ENCODE measurements at regions not wholly inside any gene's neighbourhood (a gene's known extent, or its start where the extent isn't known, plus 50 kb on each side); places are given as distances from the start of the nearest gene placed in this dataset.

DNA sequence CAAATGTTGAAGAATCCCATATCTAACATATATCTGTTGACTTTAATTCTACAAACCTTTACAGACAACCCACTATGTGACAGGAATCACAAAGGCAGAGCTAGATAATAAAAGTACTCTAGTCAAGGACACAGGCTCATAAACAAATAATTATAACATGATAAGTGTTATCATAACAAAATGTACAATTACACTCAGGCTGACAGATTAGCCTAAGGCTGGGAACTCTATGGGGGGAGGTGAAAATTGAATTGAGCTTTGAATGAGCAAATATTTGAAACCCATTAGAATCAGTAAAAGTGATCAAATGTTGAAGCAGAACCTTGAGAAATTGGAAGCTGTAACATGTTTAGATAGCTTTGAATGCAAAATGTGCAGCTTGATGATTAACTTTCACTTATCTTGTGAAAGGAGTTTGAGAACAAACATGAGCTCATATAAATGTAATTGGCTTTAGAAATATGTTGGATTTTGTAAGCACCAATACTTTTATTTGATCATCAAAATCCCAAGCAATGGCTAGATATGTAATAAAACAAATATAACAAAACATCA lies 970.2 kb downstream of the SORCS3 start:
- H3K4me3 ChIP-seq (ENCODE audit: control extremely low read depth in 1 of 5, extremely low read depth in 1 of 5, insufficient read depth in 1 of 5, low read depth in 2 of 5, low read length in 4 of 5) = no peak overlapping the region
- TF ChIP-seq EZH2 (IDR thresholded peaks at IDR 0.05; ENCODE audit: borderline replicate concordance, insufficient read depth, low read depth, low read length, poor library complexity, severe bottlenecking) = no peak
- TF ChIP-seq, protein P1, sequence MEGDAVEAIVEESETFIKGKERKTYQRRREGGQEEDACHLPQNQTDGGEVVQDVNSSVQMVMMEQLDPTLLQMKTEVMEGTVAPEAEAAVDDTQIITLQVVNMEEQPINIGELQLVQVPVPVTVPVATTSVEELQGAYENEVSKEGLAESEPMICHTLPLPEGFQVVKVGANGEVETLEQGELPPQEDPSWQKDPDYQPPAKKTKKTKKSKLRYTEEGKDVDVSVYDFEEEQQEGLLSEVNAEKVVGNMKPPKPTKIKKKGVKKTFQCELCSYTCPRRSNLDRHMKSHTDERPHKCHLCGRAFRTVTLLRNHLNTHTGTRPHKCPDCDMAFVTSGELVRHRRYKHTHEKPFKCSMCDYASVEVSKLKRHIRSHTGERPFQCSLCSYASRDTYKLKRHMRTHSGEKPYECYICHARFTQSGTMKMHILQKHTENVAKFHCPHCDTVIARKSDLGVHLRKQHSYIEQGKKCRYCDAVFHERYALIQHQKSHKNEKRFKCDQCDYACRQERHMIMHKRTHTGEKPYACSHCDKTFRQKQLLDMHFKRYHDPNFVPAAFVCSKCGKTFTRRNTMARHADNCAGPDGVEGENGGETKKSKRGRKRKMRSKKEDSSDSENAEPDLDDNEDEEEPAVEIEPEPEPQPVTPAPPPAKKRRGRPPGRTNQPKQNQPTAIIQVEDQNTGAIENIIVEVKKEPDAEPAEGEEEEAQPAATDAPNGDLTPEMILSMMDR (IDR thresholded peaks at IDR 0.05) = no peak
- no peaks in the 10 kb centered on the region for H3K9me3 ChIP-seq (ENCODE audit: control extremely low read depth in 1 of 3, control insufficient read depth in 2 of 3, insufficient read depth in 1 of 3, low read length in 2 of 3)
- no peak for DNase-seq
- H3K27me3 Mint-ChIP-seq = no peaks in the 10 kb centered on the region
- no peak overlapping the region for H3K9ac ChIP-seq (ENCODE audit: low read length)
- H3K79me2 ChIP-seq (ENCODE audit: control insufficient read depth, insufficient read depth, low read length) = no peaks in the 10 kb centered on the region
- POLR2A ChIA-PET = no interaction called here
- ATAC-seq (ENCODE audit: low read depth) = no peak
- CTCF ChIA-PET = no interaction called here
- H3K27me3 ChIP-seq (replicated peaks in 1 of 4; ENCODE audit: control extremely low read depth in 1 of 4, control insufficient read depth in 3 of 4, insufficient read depth in 4 of 4, low read length in 3 of 4) = no peaks in the 10 kb centered on the region
- H3K4me3 Mint-ChIP-seq = no peak overlapping the region
- H3K27ac ChIP-seq (ENCODE audit: low read length in 2 of 2) = no peak overlapping the region
- H2AFZ ChIP-seq (ENCODE audit: insufficient read depth, low read depth, low read length, poor library complexity, severe bottlenecking) = no peak overlapping the region
- no peaks in the 10 kb centered on the region for H3K9me3 Mint-ChIP-seq (ENCODE audit: insufficient read depth)
- intact Hi-C loops (cut with micrococcal nuclease) = no loop called here
- H3K36me3 ChIP-seq (replicated peaks in 1 of 2; ENCODE audit: control extremely low read depth in 1 of 2, control insufficient read depth in 1 of 2, extremely low read depth in 1 of 2, insufficient read depth in 2 of 2, low read length in 1 of 2) = no peaks in the 10 kb centered on the region
- H3K4me1 ChIP-seq (ENCODE audit: control insufficient read depth in 2 of 2, insufficient read depth in 2 of 2, low read length in 2 of 2) = no peaks in the 10 kb centered on the region
- H4K20me1 ChIP-seq (ENCODE audit: control insufficient read depth, insufficient read depth, low read length, poor library complexity, severe bottlenecking) = no peaks in the 10 kb centered on the region
- no peak overlapping the region for H3K4me2 ChIP-seq (replicated peaks; ENCODE audit: low read depth, low read length, poor library complexity, severe bottlenecking)
- H3K4me1 Mint-ChIP-seq = no peaks in the 10 kb centered on the region
- H3K27ac Mint-ChIP-seq = no peak overlapping the region

DNA sequence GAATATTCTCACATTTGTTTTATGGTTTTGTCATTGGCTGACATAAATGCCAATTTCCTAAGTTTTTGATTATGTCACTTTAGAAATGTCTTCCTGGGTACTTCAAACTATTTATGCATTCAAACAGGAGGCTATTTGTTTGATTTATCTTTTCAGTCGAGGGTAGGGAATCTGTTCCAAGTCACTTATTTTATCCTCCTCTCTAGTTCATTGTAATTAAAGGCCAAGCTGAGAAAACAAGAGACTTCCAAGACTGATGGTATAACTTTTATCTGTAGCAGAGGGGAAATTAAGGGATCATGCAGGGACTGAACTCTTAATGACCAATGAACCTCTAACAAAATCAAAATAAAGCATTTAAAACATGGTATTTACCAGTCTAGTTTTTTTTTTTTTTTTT lies 968.4 kb downstream of the SORCS3 start:
- intact Hi-C loops (cut with micrococcal nuclease) = no loop called here

More for the DNA sequence above, 968.4 kb downstream of the SORCS3 start:
- no peak overlapping the region for H3K27ac Mint-ChIP-seq
- H3K4me3 ChIP-seq (ENCODE audit: control extremely low read depth in 1 of 5, extremely low read depth in 1 of 5, insufficient read depth in 1 of 5, low read depth in 2 of 5, low read length in 4 of 5) = no peak overlapping the region
- H3K4me1 Mint-ChIP-seq = no peaks in the 10 kb centered on the region
- H3K9me3 ChIP-seq (ENCODE audit: control extremely low read depth in 1 of 3, control insufficient read depth in 2 of 3, insufficient read depth in 1 of 3, low read length in 2 of 3) = no peaks in the 10 kb centered on the region
- no peak overlapping the region for H3K4me2 ChIP-seq (replicated peaks; ENCODE audit: low read depth, low read length, poor library complexity, severe bottlenecking)
- H2AFZ ChIP-seq (ENCODE audit: insufficient read depth, low read depth, low read length, poor library complexity, severe bottlenecking) = no peak overlapping the region
- H3K4me3 Mint-ChIP-seq = no peak overlapping the region
- H3K79me2 ChIP-seq (ENCODE audit: control insufficient read depth, insufficient read depth, low read length) = no peaks in the 10 kb centered on the region
- ATAC-seq (ENCODE audit: low read depth) (no peak), DNase-seq (no peak)
- H3K36me3 ChIP-seq (replicated peaks in 1 of 2; ENCODE audit: control extremely low read depth in 1 of 2, control insufficient read depth in 1 of 2, extremely low read depth in 1 of 2, insufficient read depth in 2 of 2, low read length in 1 of 2) = no peaks in the 10 kb centered on the region
- no peaks in the 10 kb centered on the region for H3K27me3 Mint-ChIP-seq
- H3K27me3 ChIP-seq (replicated peaks in 1 of 4; ENCODE audit: control extremely low read depth in 1 of 4, control insufficient read depth in 3 of 4, insufficient read depth in 4 of 4, low read length in 3 of 4) = no peaks in the 10 kb centered on the region
- no peak overlapping the region for H3K9ac ChIP-seq (ENCODE audit: low read length)
- H3K9me3 Mint-ChIP-seq (ENCODE audit: insufficient read depth) = no peaks in the 10 kb centered on the region
- H3K4me1 ChIP-seq (ENCODE audit: control insufficient read depth in 2 of 2, insufficient read depth in 2 of 2, low read length in 2 of 2) = no peaks in the 10 kb centered on the region
- TF ChIP-seq, protein P1 (IDR thresholded peaks at IDR 0.05) = no peak
- TF ChIP-seq EZH2 (IDR thresholded peaks at IDR 0.05; ENCODE audit: borderline replicate concordance, insufficient read depth, low read depth, low read length, poor library complexity, severe bottlenecking) = no peak
- no peaks in the 10 kb centered on the region for H4K20me1 ChIP-seq (ENCODE audit: control insufficient read depth, insufficient read depth, low read length, poor library complexity, severe bottlenecking)
- WGBS (ENCODE audit: insufficient coverage) = no CpG with 5 or more reads among the region's 1 CpG
- CTCF ChIA-PET = no interaction called here
- H3K27ac ChIP-seq (ENCODE audit: low read length in 2 of 2) = no peak overlapping the region
- POLR2A ChIA-PET = no interaction called here

Data from B cell (primary cell).